GM12891 (cell line): ENCODE measurements at regions not wholly inside any gene's neighbourhood (a gene's known extent, or its start where the extent isn't known, plus 50 kb on each side); places are given as distances from the start of the nearest gene placed in this dataset.

Experiments
- PAX5 ChIP-seq: IDR thresholded peaks from 2 replicates; pipeline ENCODE4 v1.6.1; 2011; ENCODE audit warnings: low read length, moderate library complexity, mild to moderate bottlenecking; ENCODE audit not compliant: insufficient read depth, severe bottlenecking
- POLR2A ChIP-seq: IDR thresholded peaks from 2 replicates; pipeline ENCODE4 v1.6.1; 2011; ENCODE audit warnings: low read depth, low read length, control low read depth
- POLR2AphosphoS5 ChIP-seq: IDR thresholded peaks from 2 replicates; pipeline ENCODE4 v1.6.1; 2011; ENCODE audit warnings: low read depth, low read length, control low read depth
- POU2F2 ChIP-seq: IDR thresholded peaks from 2 replicates; pipeline ENCODE4 v1.6.1; 2011; ENCODE audit warnings: low read depth, mild to moderate bottlenecking, control low read depth, low read length, moderate library complexity
- SPI1 ChIP-seq: IDR thresholded peaks from 2 replicates; pipeline ENCODE4 v1.6.1; 2011; ENCODE audit warnings: low read depth, low read length, control low read depth
- TAF1 ChIP-seq: IDR thresholded peaks from 2 replicates; pipeline ENCODE4 v1.6.1; 2011; ENCODE audit warnings: low read depth, low read length, control low read depth

- TF ChIP-seq POLR2AphosphoS5 (no peak), TAF1 (no peak), POLR2A (no peak), SPI1 (no peak), PAX5 (no peak), POU2F2 (no peak)
These were observed 203.8 kb downstream of the RWDD3 start for GRCh38 chr1:95437781-95438180.
